Left forelimb (tissue), 1 donor: ENCODE measurements at regions not wholly inside any gene's neighbourhood (a gene's known extent, or its start where the extent isn't known, plus 50 kb on each side); places are given as distances from the start of the nearest gene placed in this dataset.

Experiments
- DNase-seq: peaks from one replicate; pipeline ENCODE4 v3.0.0-alpha.2; 2018; ENCODE audit warnings: low spot score

- DNase-seq: no peak
Observed at GRCh38 chr12:115129727-115130126, 445.8 kb upstream of the TBX3 start.

- DNase-seq: no peak
Observed at GRCh38 chr12:115121053-115121452, 437.1 kb upstream of the TBX3 start.

GRCh38 chr12:115118177-115118724 lies 434.3 kb upstream of the TBX3 start:
- DNase-seq: no peak

- no peak for DNase-seq
Observed at GRCh38 chr12:115114140-115114539, 430.2 kb upstream of the TBX3 start.

GRCh38 chr12:115109863-115110262 lies 425.9 kb upstream of the TBX3 start:
- no peak for DNase-seq

- no peak for DNase-seq
Observed at GRCh38 chr12:115108129-115109100, 424.4 kb upstream of the TBX3 start.

GRCh38 chr12:115103884-115104883 lies 420.2 kb upstream of the TBX3 start:
- no peak for DNase-seq

- DNase-seq: no peak
Observed at GRCh38 chr12:115102450-115102849, 418.5 kb upstream of the TBX3 start.

GRCh38 chr12:115101520-115101919 lies 417.5 kb upstream of the TBX3 start:
- no peak for DNase-seq

- peak; percentile 72 for DNase-seq
Observed at GRCh38 chr12:115097416-115097815, 413.4 kb upstream of the TBX3 start.

GRCh38 chr12:115096588-115097397 lies 412.8 kb upstream of the TBX3 start:
- DNase-seq: peak; percentile 77

GRCh38 chr12:115095073-115095748 lies 411.2 kb upstream of the TBX3 start:
- DNase-seq: no peak

GRCh38 chr12:115094163-115094816 lies 410.3 kb upstream of the TBX3 start:
- no peak for DNase-seq

GRCh38 chr12:115093261-115093660 lies 409.3 kb upstream of the TBX3 start:
- DNase-seq: no peak

- DNase-seq: no peak
Observed at GRCh38 chr12:115090783-115091182, 406.8 kb upstream of the TBX3 start.

- no peak for DNase-seq
Observed at GRCh38 chr12:115088995-115089841, 405.2 kb upstream of the TBX3 start.

- no peak for DNase-seq
Observed at GRCh38 chr12:115088328-115088994, 404.5 kb upstream of the TBX3 start.

- no peak for DNase-seq
Observed at GRCh38 chr12:115085594-115085993, 401.6 kb upstream of the TBX3 start.

- DNase-seq: no peak
Observed at GRCh38 chr12:115079760-115080159, 395.8 kb upstream of the TBX3 start.
